ENCODE measurements at regions not wholly inside any gene's neighbourhood (a gene's known extent, or its start where the extent isn't known, plus 50 kb on each side); places are given as distances from the start of the nearest gene placed in this dataset.

- H3K4me1 ChIP-seq (ENCODE audit: control insufficient read depth, extremely low read depth, insufficient read depth, low read length), result peaks cover 2% of the 10 kb centered on the region
- no peaks in the 10 kb centered on the region for H3K9me1 ChIP-seq (ENCODE audit: control insufficient read depth, extremely low read depth, insufficient read depth, low read length)
- no peaks in the 10 kb centered on the region for H3K27me3 ChIP-seq (ENCODE audit: control insufficient read depth, extremely low read depth, insufficient read depth, low read length)
- no peaks in the 10 kb centered on the region for H3K79me2 ChIP-seq (ENCODE audit: control insufficient read depth, insufficient read depth, low read length)
- TF ChIP-seq EZH2 (IDR thresholded peaks at IDR 0.05; ENCODE audit: low read length), result no peak
- TF ChIP-seq, protein P1, sequence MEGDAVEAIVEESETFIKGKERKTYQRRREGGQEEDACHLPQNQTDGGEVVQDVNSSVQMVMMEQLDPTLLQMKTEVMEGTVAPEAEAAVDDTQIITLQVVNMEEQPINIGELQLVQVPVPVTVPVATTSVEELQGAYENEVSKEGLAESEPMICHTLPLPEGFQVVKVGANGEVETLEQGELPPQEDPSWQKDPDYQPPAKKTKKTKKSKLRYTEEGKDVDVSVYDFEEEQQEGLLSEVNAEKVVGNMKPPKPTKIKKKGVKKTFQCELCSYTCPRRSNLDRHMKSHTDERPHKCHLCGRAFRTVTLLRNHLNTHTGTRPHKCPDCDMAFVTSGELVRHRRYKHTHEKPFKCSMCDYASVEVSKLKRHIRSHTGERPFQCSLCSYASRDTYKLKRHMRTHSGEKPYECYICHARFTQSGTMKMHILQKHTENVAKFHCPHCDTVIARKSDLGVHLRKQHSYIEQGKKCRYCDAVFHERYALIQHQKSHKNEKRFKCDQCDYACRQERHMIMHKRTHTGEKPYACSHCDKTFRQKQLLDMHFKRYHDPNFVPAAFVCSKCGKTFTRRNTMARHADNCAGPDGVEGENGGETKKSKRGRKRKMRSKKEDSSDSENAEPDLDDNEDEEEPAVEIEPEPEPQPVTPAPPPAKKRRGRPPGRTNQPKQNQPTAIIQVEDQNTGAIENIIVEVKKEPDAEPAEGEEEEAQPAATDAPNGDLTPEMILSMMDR (optimal IDR thresholded peaks at IDR 0.05 in 1 of 3, IDR thresholded peaks at IDR 0.05 in 1 of 3, conservative IDR thresholded peaks at IDR 0.05 in 1 of 3; ENCODE audit: extremely low read depth in 1 of 3, insufficient read depth in 2 of 3, low read length in 3 of 3), result no peak
- dilution Hi-C loops (cut with MboI; ENCODE audit: extremely low pct_ligation_motif_present, low sequenced_read_pairs), result no loop called here
- FAIRE-seq (no peak), DNase-seq (ENCODE audit: low read depth, low spot score) (no peak)
- no peak overlapping the region for H3K27ac ChIP-seq (ENCODE audit: control insufficient read depth, insufficient read depth, low read length)
- H3K4me3 ChIP-seq (ENCODE audit: control insufficient read depth in 2 of 3, extremely low read depth in 1 of 3, insufficient read depth in 2 of 3, low read depth in 1 of 3, low read length in 3 of 3), result no peak overlapping the region
- no peaks in the 10 kb centered on the region for H3K36me3 ChIP-seq (ENCODE audit: control insufficient read depth in 2 of 2, extremely low read depth in 1 of 2, insufficient read depth in 2 of 2, low read length in 2 of 2)
- H3K4me2 ChIP-seq (ENCODE audit: control insufficient read depth, extremely low read depth, insufficient read depth, low read depth, low read length), result no peak overlapping the region
- no peaks in the 10 kb centered on the region for H4K20me1 ChIP-seq (ENCODE audit: control insufficient read depth, extremely low read depth, insufficient read depth, low read length)
- H2AFZ ChIP-seq (ENCODE audit: control insufficient read depth, low read length), result no peak overlapping the region
- H3K9ac ChIP-seq (ENCODE audit: control insufficient read depth, extremely low read depth, insufficient read depth, low read length), result no peak overlapping the region
- no peaks in the 10 kb centered on the region for H3K9me3 ChIP-seq (ENCODE audit: control insufficient read depth, low read depth, low read length)
These were observed 105.3 kb downstream of the TRIM36 start for GRCh38 chr5:115064380-115064779.

GRCh38 chr5:115054387-115054951 is 115.2 kb downstream of the TRIM36 start:
- no peak overlapping the region for H3K4me2 ChIP-seq (ENCODE audit: control insufficient read depth, extremely low read depth, insufficient read depth, low read depth, low read length)
- H3K9me1 ChIP-seq (ENCODE audit: control insufficient read depth, extremely low read depth, insufficient read depth, low read length), result no peaks in the 10 kb centered on the region
- no peaks in the 10 kb centered on the region for H3K4me1 ChIP-seq (ENCODE audit: control insufficient read depth, extremely low read depth, insufficient read depth, low read length)
- H3K4me3 ChIP-seq (ENCODE audit: control insufficient read depth in 2 of 3, extremely low read depth in 1 of 3, insufficient read depth in 2 of 3, low read depth in 1 of 3, low read length in 3 of 3), result no peak overlapping the region
- no peak for FAIRE-seq
- H3K36me3 ChIP-seq (ENCODE audit: control insufficient read depth in 2 of 2, extremely low read depth in 1 of 2, insufficient read depth in 2 of 2, low read length in 2 of 2), result no peaks in the 10 kb centered on the region
- H3K9ac ChIP-seq (ENCODE audit: control insufficient read depth, extremely low read depth, insufficient read depth, low read length), result no peak overlapping the region
- no peak overlapping the region for H3K27ac ChIP-seq (ENCODE audit: control insufficient read depth, insufficient read depth, low read length)
- dilution Hi-C loops (cut with MboI; ENCODE audit: extremely low pct_ligation_motif_present, low sequenced_read_pairs), result no loop called here
- H3K27me3 ChIP-seq (ENCODE audit: control insufficient read depth, extremely low read depth, insufficient read depth, low read length), result no peaks in the 10 kb centered on the region
- H4K20me1 ChIP-seq (ENCODE audit: control insufficient read depth, extremely low read depth, insufficient read depth, low read length), result no peaks in the 10 kb centered on the region
- no peaks in the 10 kb centered on the region for H3K9me3 ChIP-seq (ENCODE audit: control insufficient read depth, low read depth, low read length)
- no peaks in the 10 kb centered on the region for H3K79me2 ChIP-seq (ENCODE audit: control insufficient read depth, insufficient read depth, low read length)
- no peak for DNase-seq (ENCODE audit: low read depth, low spot score)
- TF ChIP-seq, protein P1 (optimal IDR thresholded peaks at IDR 0.05 in 1 of 3, IDR thresholded peaks at IDR 0.05 in 1 of 3, conservative IDR thresholded peaks at IDR 0.05 in 1 of 3; ENCODE audit: extremely low read depth in 1 of 3, insufficient read depth in 2 of 3, low read length in 3 of 3), result no peak
- no peak for TF ChIP-seq EZH2 (IDR thresholded peaks at IDR 0.05; ENCODE audit: low read length)
- no peak overlapping the region for H2AFZ ChIP-seq (ENCODE audit: control insufficient read depth, low read length)
